ENCODE measurements at regions not wholly inside any gene's neighbourhood (a gene's known extent, or its start where the extent isn't known, plus 50 kb on each side); places are given as distances from the start of the nearest gene placed in this dataset.

DNA sequence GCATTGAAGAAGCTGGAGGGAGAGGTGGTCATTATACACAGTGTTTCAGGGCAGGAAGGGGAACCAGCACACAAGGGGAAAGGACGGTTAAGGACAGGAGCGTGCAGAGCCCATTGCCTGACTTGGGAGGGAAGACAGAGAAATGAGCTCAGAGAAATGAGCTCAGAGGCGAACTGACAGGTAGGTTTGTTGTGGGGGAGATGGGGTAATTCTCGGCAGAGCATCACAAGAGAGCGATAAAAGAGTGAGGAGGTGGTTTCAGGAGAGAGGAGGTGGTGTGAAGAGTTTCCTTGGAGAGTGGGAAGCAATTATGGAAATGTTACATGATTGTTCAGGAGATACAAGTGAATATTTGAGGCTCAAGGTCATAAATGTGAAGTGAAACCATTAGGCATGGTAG, 61.0 kb downstream of the MRGPRX1 start:
- TF ChIP-seq POLR2A (IDR thresholded peaks at IDR 0.05; ENCODE audit: low read depth, low read length), result no peak
- no peak for FAIRE-seq
- DNase-seq (ENCODE audit: insufficient read length, low spot score), result no peak

DNA sequence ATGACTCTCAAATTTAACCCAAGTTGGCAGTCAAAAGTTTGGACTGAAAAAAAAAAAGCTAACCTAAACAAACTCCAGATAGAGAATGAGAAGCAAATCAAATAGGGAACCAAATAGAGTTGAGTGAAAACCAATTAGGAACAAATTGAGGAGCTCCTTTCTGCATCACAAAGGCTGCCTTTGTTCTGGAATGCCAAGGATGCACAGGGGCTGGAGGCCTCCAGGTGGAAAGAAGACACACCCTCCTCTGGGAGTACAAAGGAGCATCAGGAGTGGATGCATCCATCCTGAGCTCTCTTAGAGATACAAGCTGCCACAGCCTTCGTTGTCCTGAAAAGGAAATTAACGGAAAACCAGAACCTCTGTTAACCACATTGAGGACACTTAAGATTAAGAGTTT, 73.3 kb downstream of the MRGPRX1 start:
- no peak for FAIRE-seq
- no peak for DNase-seq (ENCODE audit: insufficient read length, low spot score)
- no peak for TF ChIP-seq POLR2A (IDR thresholded peaks at IDR 0.05; ENCODE audit: low read depth, low read length)

DNA sequence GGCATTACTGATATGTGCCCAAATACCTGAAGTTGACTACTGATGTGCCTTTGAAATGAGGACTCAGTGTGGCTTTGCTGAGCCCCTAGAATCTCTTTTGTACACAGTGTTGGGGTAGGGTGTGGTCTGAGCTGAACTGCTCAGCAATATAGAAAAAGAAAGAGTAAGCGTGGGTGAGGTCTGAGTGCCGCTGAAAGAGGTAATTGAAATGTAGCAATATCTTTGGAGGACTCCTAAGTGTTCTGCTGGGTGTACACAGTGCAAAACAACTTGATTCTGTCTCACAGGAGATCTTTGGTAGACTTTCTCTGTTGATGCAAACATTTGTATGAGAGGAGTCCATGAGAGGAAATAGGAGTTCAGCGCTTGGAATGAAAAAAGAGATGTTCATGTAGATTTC, 73.7 kb upstream of the PTPN5 start:
- no peak for FAIRE-seq
- no peak for TF ChIP-seq POLR2A (IDR thresholded peaks at IDR 0.05; ENCODE audit: low read depth, low read length)
- DNase-seq (ENCODE audit: insufficient read length, low spot score), result no peak

DNA sequence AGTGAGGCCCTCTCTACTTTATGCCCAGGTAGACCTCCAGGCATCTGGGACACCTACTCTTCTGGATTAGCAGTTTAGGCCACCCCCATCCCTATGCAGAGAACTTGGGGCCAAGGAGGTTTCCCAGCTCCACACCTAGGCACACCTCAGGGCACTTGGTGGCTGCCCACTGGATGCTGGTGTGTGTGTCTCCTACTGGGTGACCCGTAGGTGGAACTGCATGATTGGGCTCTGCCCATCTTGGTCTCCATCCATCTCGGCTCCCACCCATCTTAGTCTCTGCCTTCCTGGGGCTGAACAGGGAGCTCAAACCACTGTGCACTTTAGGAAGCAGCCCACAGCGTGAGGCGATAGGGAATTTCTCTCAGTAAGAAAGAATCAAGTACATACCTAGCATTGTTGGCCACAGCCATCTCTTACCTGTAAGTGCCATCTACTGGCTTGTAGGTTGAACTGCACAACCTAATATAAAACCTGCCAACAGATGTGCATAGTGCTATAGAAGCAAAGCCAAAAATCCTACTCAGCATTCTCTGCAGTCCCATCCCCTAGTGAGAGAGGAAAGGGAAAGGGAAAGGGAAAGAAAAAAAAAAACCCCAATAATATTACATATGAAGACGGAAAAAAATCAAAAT, 61.6 kb upstream of the PTPN5 start:
- TF ChIP-seq POLR2A (IDR thresholded peaks at IDR 0.05; ENCODE audit: low read depth, low read length), result no peak
- no peak for FAIRE-seq
- DNase-seq (ENCODE audit: insufficient read length, low spot score), result no peak

DNA sequence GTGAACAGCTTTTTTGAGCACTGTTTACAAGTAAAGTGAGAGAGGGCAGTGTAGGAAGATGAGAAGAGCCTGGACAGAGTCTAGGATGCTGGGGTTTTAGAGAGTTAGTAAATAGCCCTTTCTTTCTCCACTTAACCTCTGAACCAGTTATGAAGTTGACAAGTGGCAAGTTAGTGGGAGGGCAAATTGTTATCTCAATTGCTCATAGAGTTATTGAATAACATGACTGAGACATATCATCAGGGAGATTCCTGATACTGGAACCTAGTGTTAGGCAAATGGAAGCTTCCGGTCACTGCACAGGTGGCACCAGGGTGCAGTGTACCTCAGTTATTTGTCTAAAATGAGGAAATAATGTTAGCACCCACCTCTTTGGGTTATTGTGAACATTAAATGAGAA, 57.8 kb upstream of the PTPN5 start:
- no peak for FAIRE-seq
- no peak for TF ChIP-seq POLR2A (IDR thresholded peaks at IDR 0.05; ENCODE audit: low read depth, low read length)
- no peak for DNase-seq (ENCODE audit: insufficient read length, low spot score)

DNA sequence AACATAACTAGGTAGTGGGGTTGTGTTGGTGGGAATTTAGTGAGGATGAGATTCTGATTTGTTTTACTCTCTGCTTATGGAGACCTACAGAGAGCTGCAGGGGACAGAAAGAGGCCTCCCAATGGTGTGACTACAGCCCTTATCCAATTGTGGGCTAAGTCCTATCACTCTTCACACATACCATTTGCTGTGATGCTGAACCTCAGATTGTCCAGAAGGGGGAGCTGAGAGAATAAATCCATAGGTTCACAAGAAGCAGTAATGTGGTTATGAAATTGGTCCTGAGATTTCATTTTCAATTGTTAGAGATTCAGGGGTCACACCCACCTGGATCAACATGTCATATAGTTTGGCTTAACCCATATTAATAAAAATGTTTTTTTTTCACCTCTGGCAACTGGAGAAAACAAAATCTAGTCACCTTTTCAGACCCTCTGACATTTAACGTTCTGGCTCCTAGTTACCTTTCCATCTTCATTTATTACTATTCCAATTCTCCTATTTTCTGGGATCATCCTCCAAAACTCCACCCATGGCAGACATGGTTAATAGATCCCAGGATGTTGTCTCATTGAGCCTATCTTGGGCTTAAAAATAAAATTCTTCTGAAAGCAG, 53.3 kb upstream of the PTPN5 start:
- TF ChIP-seq POLR2A (IDR thresholded peaks at IDR 0.05; ENCODE audit: low read depth, low read length), result no peak
- DNase-seq (ENCODE audit: insufficient read length, low spot score) (peak; percentile 6), FAIRE-seq (no peak)
